ENCODE measurements at regions not wholly inside any gene's neighbourhood (a gene's known extent, or its start where the extent isn't known, plus 50 kb on each side); places are given as distances from the start of the nearest gene placed in this dataset.
"Not testable (repeated sequence)": the region's sequence is repeated elsewhere in the genome, so short reads cannot be mapped to it uniquely, and the experiment has no call there.

DNA sequence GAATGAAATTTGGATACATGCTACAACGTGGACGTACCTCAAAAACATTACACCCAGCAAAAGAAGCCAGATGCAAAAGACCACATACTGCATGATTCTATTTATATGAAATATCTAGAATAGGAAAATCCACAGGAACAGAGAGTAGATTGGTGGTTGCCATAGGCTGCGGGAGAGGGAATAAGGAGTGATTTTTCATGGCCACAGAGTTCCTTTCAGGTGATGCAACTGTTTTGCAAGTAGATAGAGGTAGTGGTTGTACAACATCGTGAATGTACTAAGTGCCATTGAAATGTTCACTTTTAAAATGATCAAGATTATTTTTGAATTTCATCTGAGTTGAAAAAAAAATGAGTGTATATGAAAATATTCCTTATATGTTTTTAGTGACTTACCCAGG, 115.3 kb upstream of the RUNX1 start:
- ChIA-PET CTCF (no interaction called here), POLR2A (no interaction called here)
- TF ChIP-seq, protein P1, sequence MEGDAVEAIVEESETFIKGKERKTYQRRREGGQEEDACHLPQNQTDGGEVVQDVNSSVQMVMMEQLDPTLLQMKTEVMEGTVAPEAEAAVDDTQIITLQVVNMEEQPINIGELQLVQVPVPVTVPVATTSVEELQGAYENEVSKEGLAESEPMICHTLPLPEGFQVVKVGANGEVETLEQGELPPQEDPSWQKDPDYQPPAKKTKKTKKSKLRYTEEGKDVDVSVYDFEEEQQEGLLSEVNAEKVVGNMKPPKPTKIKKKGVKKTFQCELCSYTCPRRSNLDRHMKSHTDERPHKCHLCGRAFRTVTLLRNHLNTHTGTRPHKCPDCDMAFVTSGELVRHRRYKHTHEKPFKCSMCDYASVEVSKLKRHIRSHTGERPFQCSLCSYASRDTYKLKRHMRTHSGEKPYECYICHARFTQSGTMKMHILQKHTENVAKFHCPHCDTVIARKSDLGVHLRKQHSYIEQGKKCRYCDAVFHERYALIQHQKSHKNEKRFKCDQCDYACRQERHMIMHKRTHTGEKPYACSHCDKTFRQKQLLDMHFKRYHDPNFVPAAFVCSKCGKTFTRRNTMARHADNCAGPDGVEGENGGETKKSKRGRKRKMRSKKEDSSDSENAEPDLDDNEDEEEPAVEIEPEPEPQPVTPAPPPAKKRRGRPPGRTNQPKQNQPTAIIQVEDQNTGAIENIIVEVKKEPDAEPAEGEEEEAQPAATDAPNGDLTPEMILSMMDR (IDR thresholded peaks at IDR 0.05), result no peak
- DNase-seq (no peak), ATAC-seq (ENCODE audit: low read depth) (no peak)
- intact Hi-C loops (cut with micrococcal nuclease), result no loop called here
- Mint-ChIP-seq H3K9me3 (peaks cover 4% of the 10 kb centered on the region), H3K36me3 (ENCODE audit: low read depth) (no peaks in the 10 kb centered on the region), H3K27me3 (no peaks in the 10 kb centered on the region), H3K4me3 (no peak overlapping the region), H3K27ac (no peak overlapping the region), H3K4me1 (peaks cover 1% of the 10 kb centered on the region)

- no peaks in the 10 kb centered on the region for H3K27me3 Mint-ChIP-seq
- H3K4me3 Mint-ChIP-seq, result no peak overlapping the region
- H3K4me1 Mint-ChIP-seq, result no peaks in the 10 kb centered on the region
- CTCF ChIA-PET, result interaction anchor here (0.6 kb wide), 1 partner anchor 219 kb away, joined by 3 read pairs; no protein-coding TSS in a partner anchor
- H3K27ac Mint-ChIP-seq, result no peak overlapping the region
- H3K9me3 Mint-ChIP-seq, result peaks cover 4% of the 10 kb centered on the region
- no peaks in the 10 kb centered on the region for H3K36me3 Mint-ChIP-seq (ENCODE audit: low read depth)
- DNase-seq, result no peak
- intact Hi-C loops (cut with micrococcal nuclease), result no loop called here
- TF ChIP-seq, protein P1 (IDR thresholded peaks at IDR 0.05), result no peak
- ATAC-seq (ENCODE audit: low read depth), result no peak
- POLR2A ChIA-PET, result no interaction called here
Observed at GRCh38 chr21:35163411-35163810, 114.3 kb upstream of the RUNX1 start.

GRCh38 chr21:35162831-35163230, 113.7 kb upstream of the RUNX1 start:
- CTCF ChIA-PET, result no interaction called here
- no peak overlapping the region for H3K27ac Mint-ChIP-seq

DNA sequence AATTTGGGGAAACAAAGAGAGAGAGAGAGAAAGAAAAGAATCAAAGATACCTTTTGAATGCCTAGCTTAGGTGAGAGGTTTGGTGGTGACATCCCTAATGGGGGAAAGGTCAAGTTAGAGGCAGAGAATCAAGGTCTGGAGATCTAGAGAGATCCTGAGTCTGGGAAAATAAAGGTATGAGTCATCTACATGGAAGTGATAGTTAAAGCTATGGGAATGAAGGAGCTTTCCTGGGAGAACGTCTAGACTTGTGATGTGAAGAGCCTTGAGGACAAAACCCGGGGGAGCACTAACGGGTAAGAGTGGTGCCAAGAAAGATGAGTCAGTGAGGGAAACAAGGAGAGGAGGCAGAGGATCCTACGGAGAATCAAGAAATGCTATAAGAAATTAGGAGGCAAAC, 110.8 kb upstream of the RUNX1 start:
- TF ChIP-seq, protein P1 (IDR thresholded peaks at IDR 0.05), result no peak
- no peaks in the 10 kb centered on the region for H3K4me1 Mint-ChIP-seq
- DNase-seq (no peak), ATAC-seq (ENCODE audit: low read depth) (no peak)
- ChIA-PET CTCF (no interaction called here), POLR2A (no interaction called here)
- no peaks in the 10 kb centered on the region for H3K36me3 Mint-ChIP-seq (ENCODE audit: low read depth)
- no peak overlapping the region for H3K4me3 Mint-ChIP-seq
- H3K27me3 Mint-ChIP-seq, result no peaks in the 10 kb centered on the region
- intact Hi-C loops (cut with micrococcal nuclease), result no loop called here
- no peak overlapping the region for H3K27ac Mint-ChIP-seq
- peaks cover 4% of the 10 kb centered on the region for H3K9me3 Mint-ChIP-seq

More at GRCh38 chr21:35162831-35163230, 113.7 kb upstream of the RUNX1 start:
- peaks cover 4% of the 10 kb centered on the region for H3K9me3 Mint-ChIP-seq
- no peak overlapping the region for H3K4me3 Mint-ChIP-seq
- no peaks in the 10 kb centered on the region for H3K4me1 Mint-ChIP-seq
- TF ChIP-seq, protein P1 (IDR thresholded peaks at IDR 0.05), result no peak
- POLR2A ChIA-PET, result no interaction called here
- ATAC-seq (ENCODE audit: low read depth) (no peak), DNase-seq (no peak)
- intact Hi-C loops (cut with micrococcal nuclease), result no loop called here
- H3K36me3 Mint-ChIP-seq (ENCODE audit: low read depth), result no peaks in the 10 kb centered on the region
- H3K27me3 Mint-ChIP-seq, result no peaks in the 10 kb centered on the region

DNA sequence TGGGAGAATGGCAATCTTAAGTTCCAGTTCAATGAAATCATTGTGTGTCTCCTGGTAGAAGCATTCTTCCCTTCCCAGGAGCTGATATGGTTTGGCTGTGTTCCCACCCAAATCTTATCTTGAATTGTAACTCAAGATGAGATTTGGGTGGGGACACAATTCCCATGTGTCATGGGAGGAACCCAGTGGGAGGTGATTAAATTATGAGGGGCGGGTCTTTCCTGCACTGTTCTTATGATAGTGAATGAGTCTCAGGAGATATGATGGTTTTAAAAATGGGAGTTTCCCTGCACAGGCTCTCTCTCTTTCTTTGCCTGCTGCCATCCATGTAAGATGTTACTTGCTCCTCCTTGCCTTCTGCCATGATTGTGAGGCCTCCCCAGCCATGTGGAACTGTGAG, 108.3 kb upstream of the RUNX1 start:
- H3K27me3 Mint-ChIP-seq; DNase-seq; H3K4me3 Mint-ChIP-seq; H3K9me3 Mint-ChIP-seq; H3K27ac Mint-ChIP-seq; intact Hi-C loops (cut with micrococcal nuclease); H3K36me3 Mint-ChIP-seq (ENCODE audit: low read depth); POLR2A ChIA-PET; H3K4me1 Mint-ChIP-seq; CTCF ChIA-PET; ATAC-seq (ENCODE audit: low read depth): not testable (repeated sequence)

All from activated B cell treated with CpG ODN at 0.5 μM for 24 hours (primary cell).